Prostate gland (tissue), 2 donors: ENCODE measurements at regions not wholly inside any gene's neighbourhood (a gene's known extent, or its start where the extent isn't known, plus 50 kb on each side); places are given as distances from the start of the nearest gene placed in this dataset.

Source experiments
- DNase-seq: peaks from one replicate; pipeline ENCODE4 v3.0.0-alpha.2; 2019; ENCODE audit warnings: low spot score
- H3K27ac ChIP-seq, 2 donors: fragments of 200-600 bp; sonication (generic); 2 replicates each; pipeline ENCODE4 v1.5.1; 2017 to 2019
- H3K27me3 ChIP-seq: fragments of 200-600 bp; sonication (generic); replicated peaks from 2 replicates; pipeline ENCODE4 v1.5.1; 2019; ENCODE audit not compliant: insufficient read depth
- H3K36me3 ChIP-seq, 2 donors: fragments of 200-600 bp; sonication (generic); 1 replicate in 1 of 2; 2 replicates in 1 of 2; pipeline versions ENCODE4 v1.5.1 to v1.8.1; 2017 to 2019
- H3K4me1 ChIP-seq: fragments of 200-600 bp; sonication (generic); replicated peaks from 2 replicates; pipeline ENCODE4 v1.5.1; 2019
- H3K4me3 ChIP-seq, 2 donors: fragments of 200-600 bp; sonication (generic); 2 replicates each; pipeline ENCODE4 v1.5.1; 2017 to 2019
- H3K9me3 ChIP-seq: fragments of 200-600 bp; sonication (generic); 2 replicates; pipeline ENCODE4 v1.5.1; 2017
- POLR2A ChIP-seq: fragments of 450-650 bp; IDR thresholded peaks from one replicate; pipeline ENCODE4 v1.6.1; 2016; ENCODE audit warnings: antibody characterized with exemption, mild to moderate bottlenecking
- POLR2AphosphoS5 ChIP-seq: sonication (generic); formaldehyde crosslinking; IDR thresholded peaks from one replicate; pipeline ENCODE4 v1.6.1; 2017; ENCODE audit warnings: antibody characterized with exemption
- WGBS: methylation state at CpG from one replicate; pipeline ENCODE4 v1.1.5; 2018; 5-methylcytosine and 5-hydroxymethylcytosine counted together
- intact Hi-C: fragments of 100-400 bp; cut with DNase I; formaldehyde crosslinking; loops from one replicate; pipeline ENCODE4 v1.14.2; 2022
- TF ChIP-seq, protein P1 (sequence below), 4 experiments: fragments of 200-600 bp in 2 of 4; fragments of 450-650 bp in 2 of 4; sonication (generic) in 2 of 4; IDR thresholded peaks; 1 replicate in 3 of 4; 2 replicates in 1 of 4; pipeline ENCODE4 v1.5.1; 2016 to 2019; ENCODE audit warnings: antibody characterized with exemption in 4 of 4, mild to moderate bottlenecking in 2 of 4, moderate library complexity in 2 of 4

DNA sequence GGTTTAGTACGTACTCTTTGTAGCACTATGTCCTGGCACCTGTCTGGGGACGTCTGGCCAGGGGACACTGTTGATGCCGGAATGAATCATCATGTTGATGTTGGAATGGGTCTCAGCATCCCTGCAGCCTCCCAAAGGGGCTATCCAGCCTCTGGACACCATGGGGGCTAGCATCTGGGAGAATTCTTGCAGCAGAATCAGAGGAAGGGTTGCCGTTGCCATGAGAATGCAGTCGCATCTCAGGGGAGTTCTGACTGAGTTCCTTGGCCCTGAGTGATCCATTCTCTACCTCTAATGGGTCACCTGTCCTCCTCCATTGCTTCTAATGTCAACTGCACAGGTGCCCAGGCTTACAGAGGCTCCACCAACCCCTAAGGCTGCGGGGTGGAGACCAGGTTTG, 129.1 kb downstream of the UQCRFS1 start:
- H3K27me3 ChIP-seq = no peaks in the 10 kb centered on the region
- intact Hi-C loops = no loop called here
- no peaks in the 10 kb centered on the region for H3K9me3 ChIP-seq
- DNase-seq = no peak
- H3K4me3 ChIP-seq = no peak overlapping the region
- no peaks in the 10 kb centered on the region for H3K4me1 ChIP-seq
- no peak overlapping the region for H3K27ac ChIP-seq
- TF ChIP-seq, protein P1, sequence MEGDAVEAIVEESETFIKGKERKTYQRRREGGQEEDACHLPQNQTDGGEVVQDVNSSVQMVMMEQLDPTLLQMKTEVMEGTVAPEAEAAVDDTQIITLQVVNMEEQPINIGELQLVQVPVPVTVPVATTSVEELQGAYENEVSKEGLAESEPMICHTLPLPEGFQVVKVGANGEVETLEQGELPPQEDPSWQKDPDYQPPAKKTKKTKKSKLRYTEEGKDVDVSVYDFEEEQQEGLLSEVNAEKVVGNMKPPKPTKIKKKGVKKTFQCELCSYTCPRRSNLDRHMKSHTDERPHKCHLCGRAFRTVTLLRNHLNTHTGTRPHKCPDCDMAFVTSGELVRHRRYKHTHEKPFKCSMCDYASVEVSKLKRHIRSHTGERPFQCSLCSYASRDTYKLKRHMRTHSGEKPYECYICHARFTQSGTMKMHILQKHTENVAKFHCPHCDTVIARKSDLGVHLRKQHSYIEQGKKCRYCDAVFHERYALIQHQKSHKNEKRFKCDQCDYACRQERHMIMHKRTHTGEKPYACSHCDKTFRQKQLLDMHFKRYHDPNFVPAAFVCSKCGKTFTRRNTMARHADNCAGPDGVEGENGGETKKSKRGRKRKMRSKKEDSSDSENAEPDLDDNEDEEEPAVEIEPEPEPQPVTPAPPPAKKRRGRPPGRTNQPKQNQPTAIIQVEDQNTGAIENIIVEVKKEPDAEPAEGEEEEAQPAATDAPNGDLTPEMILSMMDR (IDR thresholded peaks at IDR 0.05) = no peak
- no peak for TF ChIP-seq POLR2AphosphoS5
- no peak for TF ChIP-seq POLR2A
- WGBS = 64% methylated on average over 6 of the region's 6 CpGs
- H3K36me3 ChIP-seq = no peaks in the 10 kb centered on the region

DNA sequence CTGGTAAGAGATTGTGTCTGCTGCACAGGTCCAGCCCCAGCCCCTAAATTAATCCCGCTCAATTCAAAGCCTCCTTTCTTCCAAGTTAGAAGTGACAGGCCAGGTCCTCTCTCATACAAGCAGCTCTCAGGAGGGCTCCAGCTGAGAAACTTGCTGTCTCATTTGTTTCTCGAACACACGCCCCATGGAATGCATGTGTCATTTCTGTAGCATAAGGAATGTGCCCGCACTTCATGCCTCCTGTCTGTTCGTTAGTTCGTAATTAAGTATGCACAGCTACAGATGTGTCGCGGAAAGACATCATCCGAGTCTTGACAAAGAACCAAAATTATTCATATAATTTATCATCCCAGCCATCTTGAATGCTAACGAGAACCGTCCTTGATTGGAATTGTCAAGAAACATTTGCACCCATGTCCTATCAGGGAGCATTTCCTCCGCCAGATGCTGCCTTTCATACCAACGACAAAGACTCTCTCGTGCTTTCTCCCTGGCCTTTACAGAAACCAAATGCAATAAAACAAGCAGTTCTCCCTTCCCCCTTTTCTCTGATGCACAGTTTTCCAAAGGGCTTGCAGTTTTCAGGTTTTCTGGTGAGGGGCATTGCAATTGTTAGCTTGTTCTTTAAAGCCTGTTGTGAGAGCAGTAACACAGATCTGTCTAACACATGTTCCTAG, 133.5 kb downstream of the UQCRFS1 start:
- no peak for TF ChIP-seq POLR2AphosphoS5
- TF ChIP-seq, protein P1 (IDR thresholded peaks at IDR 0.05) = no peak
- no peak for TF ChIP-seq POLR2A
- DNase-seq = no peak
- no peaks in the 10 kb centered on the region for H3K36me3 ChIP-seq
- no peaks in the 10 kb centered on the region for H3K27me3 ChIP-seq
- intact Hi-C loops = no loop called here
- no peaks in the 10 kb centered on the region for H3K4me1 ChIP-seq
- 66% methylated on average over 14 of the region's 14 CpGs for WGBS
- no peaks in the 10 kb centered on the region for H3K9me3 ChIP-seq
- no peak overlapping the region for H3K4me3 ChIP-seq
- no peak overlapping the region for H3K27ac ChIP-seq

- Histone ChIP-seq H3K4me1 (no peaks in the 10 kb centered on the region), H3K4me3 (no peak overlapping the region), H3K36me3 (no peaks in the 10 kb centered on the region), H3K27me3 (no peaks in the 10 kb centered on the region), H3K27ac (no peak overlapping the region), H3K9me3 (no peaks in the 10 kb centered on the region)
- TF ChIP-seq, protein P1 (IDR thresholded peaks at IDR 0.05) = no peak
- no peak for TF ChIP-seq POLR2A
- TF ChIP-seq POLR2AphosphoS5 = no peak
- no peak for DNase-seq
- intact Hi-C loops = no loop called here
- WGBS = 89% methylated on average over 4 of the region's 4 CpGs
These were observed 136.0 kb downstream of the UQCRFS1 start for GRCh38 chr19:29076963-29077362.

DNA sequence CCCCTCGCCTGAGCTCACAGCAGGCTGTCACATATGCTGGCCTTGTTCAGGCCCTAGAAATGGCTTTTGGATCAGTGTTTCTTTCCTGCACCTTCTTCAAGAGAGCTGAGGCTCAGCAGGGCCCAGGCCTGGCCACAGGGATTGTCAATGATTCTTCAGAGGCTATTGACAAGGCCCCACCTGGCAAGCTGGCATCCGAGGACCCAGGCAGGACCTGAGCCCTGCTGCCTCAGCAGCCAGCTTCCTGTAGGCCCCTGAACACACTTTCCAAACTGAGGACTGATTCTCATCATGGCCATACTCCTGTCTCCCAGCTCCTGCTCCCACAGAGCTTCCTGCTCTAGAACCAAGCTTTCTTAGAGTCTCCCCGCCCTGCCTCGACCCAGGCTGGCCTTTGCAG, 136.8 kb downstream of the UQCRFS1 start:
- intact Hi-C loops = no loop called here
- H3K27ac ChIP-seq = no peak overlapping the region
- no peaks in the 10 kb centered on the region for H3K4me1 ChIP-seq
- TF ChIP-seq, protein P1 (IDR thresholded peaks at IDR 0.05) = no peak
- TF ChIP-seq POLR2A (no peak), POLR2AphosphoS5 (no peak)
- DNase-seq = no peak
- WGBS = 78% methylated on average over 4 of the region's 4 CpGs
- no peak overlapping the region for H3K4me3 ChIP-seq
- no peaks in the 10 kb centered on the region for H3K27me3 ChIP-seq
- no peaks in the 10 kb centered on the region for H3K36me3 ChIP-seq
- no peaks in the 10 kb centered on the region for H3K9me3 ChIP-seq

- Histone ChIP-seq H3K4me3 (no peak overlapping the region), H3K9me3 (no peaks in the 10 kb centered on the region), H3K36me3 (no peaks in the 10 kb centered on the region), H3K27me3 (no peaks in the 10 kb centered on the region), H3K27ac (no peak overlapping the region), H3K4me1 (no peaks in the 10 kb centered on the region)
- 66% methylated on average over 2 of the region's 2 CpGs for WGBS
- intact Hi-C loops = no loop called here
- TF ChIP-seq, protein P1 (IDR thresholded peaks at IDR 0.05) = no peak
- no peak for TF ChIP-seq POLR2AphosphoS5
- no peak for TF ChIP-seq POLR2A
- DNase-seq = no peak
These were observed 137.8 kb downstream of the UQCRFS1 start for GRCh38 chr19:29075149-29075548.
